NB4 (cell line): ENCODE measurements at regions not wholly inside any gene's neighbourhood (a gene's known extent, or its start where the extent isn't known, plus 50 kb on each side); places are given as distances from the start of the nearest gene placed in this dataset.

ENCODE experiments used
- DNase-seq: peaks from one replicate; pipeline ENCODE4 v3.0.0; 2010; ENCODE audit warnings: low read depth
- H3K4me3 ChIP-seq: one replicate; pipeline ENCODE4 v1.5.1; 2011; ENCODE audit warnings: mild to moderate bottlenecking, low read depth, low read length, moderate library complexity
- MAX ChIP-seq: IDR thresholded peaks from 2 replicates; pipeline ENCODE4 v1.6.1; 2011; ENCODE audit warnings: low read depth, low read length
- MYC ChIP-seq: IDR thresholded peaks from 2 replicates; pipeline ENCODE4 v1.6.1; 2011; ENCODE audit warnings: low read depth, low read length
- POLR2A ChIP-seq: IDR thresholded peaks from 2 replicates; pipeline ENCODE4 v1.6.1; 2011; ENCODE audit warnings: mild to moderate bottlenecking; ENCODE audit not compliant: insufficient read length; ENCODE audit errors: extremely low read depth
- TF ChIP-seq, protein P1 (sequence below): IDR thresholded peaks from one replicate; pipeline ENCODE4 v1.5.1; 2012; ENCODE audit warnings: low read depth, low read length

GRCh38 chr1:60818969-60819701 lies 263.2 kb upstream of the NFIA start:
- DNase-seq = no peak
- no peak overlapping the region for H3K4me3 ChIP-seq
- TF ChIP-seq MYC (no peak), POLR2A (no peak), MAX (no peak)
- TF ChIP-seq, protein P1, sequence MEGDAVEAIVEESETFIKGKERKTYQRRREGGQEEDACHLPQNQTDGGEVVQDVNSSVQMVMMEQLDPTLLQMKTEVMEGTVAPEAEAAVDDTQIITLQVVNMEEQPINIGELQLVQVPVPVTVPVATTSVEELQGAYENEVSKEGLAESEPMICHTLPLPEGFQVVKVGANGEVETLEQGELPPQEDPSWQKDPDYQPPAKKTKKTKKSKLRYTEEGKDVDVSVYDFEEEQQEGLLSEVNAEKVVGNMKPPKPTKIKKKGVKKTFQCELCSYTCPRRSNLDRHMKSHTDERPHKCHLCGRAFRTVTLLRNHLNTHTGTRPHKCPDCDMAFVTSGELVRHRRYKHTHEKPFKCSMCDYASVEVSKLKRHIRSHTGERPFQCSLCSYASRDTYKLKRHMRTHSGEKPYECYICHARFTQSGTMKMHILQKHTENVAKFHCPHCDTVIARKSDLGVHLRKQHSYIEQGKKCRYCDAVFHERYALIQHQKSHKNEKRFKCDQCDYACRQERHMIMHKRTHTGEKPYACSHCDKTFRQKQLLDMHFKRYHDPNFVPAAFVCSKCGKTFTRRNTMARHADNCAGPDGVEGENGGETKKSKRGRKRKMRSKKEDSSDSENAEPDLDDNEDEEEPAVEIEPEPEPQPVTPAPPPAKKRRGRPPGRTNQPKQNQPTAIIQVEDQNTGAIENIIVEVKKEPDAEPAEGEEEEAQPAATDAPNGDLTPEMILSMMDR = no peak

GRCh38 chr1:60813071-60813470 lies 269.3 kb upstream of the NFIA start:
- no peak for DNase-seq
- no peak overlapping the region for H3K4me3 ChIP-seq
- TF ChIP-seq MAX = no peak
- TF ChIP-seq, protein P1 = no peak
- TF ChIP-seq POLR2A = no peak
- no peak for TF ChIP-seq MYC

DNA sequence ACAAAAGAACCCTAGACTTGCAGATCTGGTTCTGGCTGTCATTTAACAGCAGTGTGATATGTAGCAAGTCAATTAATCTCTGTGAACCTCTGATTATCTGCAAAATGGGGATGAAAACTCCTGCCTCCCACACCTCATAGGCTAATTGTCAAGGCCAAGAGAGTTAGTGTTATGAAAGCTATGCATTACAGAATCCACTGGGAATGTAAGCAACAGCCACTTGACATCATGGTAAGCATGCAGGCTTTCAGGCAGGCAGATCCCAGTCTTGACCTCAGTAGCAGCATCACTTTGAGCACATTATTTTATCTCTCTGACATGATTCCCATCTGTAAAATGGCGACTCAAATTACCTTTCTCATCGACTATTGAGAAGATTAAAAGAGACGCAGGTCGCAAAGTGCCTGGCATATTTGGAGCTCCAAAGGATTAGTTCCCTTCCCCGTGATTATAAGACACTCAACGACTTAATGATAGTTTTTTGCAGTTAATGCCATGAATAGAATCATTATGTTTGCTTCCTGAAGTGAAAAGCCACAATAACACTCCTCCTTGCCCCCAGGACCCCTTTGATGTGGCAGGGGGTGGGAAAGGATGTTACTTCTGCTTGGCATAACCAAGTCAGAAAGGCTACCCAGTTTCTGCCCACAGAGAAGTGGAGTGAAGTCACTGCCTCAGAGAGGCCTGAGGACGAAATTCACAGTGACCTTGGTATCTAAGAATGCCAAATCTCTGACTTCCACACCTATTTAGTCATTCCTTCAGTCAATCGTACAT lies 273.0 kb upstream of the NFIA start:
- TF ChIP-seq MYC (no peak), MAX (no peak), POLR2A (no peak)
- TF ChIP-seq, protein P1 = no peak
- no peak for DNase-seq
- H3K4me3 ChIP-seq = no peak overlapping the region

GRCh38 chr1:60808676-60809075 lies 273.7 kb upstream of the NFIA start:
- no peak for DNase-seq
- H3K4me3 ChIP-seq = no peak overlapping the region
- no peak for TF ChIP-seq MYC
- TF ChIP-seq, protein P1 = no peak
- TF ChIP-seq MAX = no peak
- TF ChIP-seq POLR2A = no peak

DNA sequence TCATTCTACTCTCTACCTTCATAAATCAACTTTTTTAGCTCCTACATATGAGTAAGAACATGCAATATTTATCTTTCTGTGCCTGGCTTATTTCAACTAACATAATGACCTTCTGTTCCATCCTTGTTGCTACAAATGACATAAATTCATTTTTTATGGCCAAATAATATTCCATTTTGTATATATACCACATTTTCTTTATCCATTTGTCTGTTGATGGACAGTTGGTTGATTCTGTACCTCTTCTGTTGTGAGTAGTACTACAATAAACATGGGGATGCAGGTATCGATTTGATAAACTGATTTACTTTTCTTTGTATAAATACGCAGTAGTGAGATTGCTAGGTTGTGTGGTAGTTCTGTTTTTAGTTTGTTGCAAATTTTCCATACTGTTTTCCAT lies 279.5 kb upstream of the NFIA start:
- no peak overlapping the region for H3K4me3 ChIP-seq
- no peak for TF ChIP-seq MYC
- no peak for TF ChIP-seq MAX
- TF ChIP-seq POLR2A = no peak
- TF ChIP-seq, protein P1 = no peak
- no peak for DNase-seq
